ENCODE measurements at regions not wholly inside any gene's neighbourhood (a gene's known extent, or its start where the extent isn't known, plus 50 kb on each side); places are given as distances from the start of the nearest gene placed in this dataset.

GRCh38 chr1:80170811-80171485 lies 1164.4 kb upstream of the ADGRL4 start:
- TF ChIP-seq POLR2AphosphoS5 (IDR thresholded peaks at IDR 0.05) = no peak
- TF ChIP-seq, protein P1, sequence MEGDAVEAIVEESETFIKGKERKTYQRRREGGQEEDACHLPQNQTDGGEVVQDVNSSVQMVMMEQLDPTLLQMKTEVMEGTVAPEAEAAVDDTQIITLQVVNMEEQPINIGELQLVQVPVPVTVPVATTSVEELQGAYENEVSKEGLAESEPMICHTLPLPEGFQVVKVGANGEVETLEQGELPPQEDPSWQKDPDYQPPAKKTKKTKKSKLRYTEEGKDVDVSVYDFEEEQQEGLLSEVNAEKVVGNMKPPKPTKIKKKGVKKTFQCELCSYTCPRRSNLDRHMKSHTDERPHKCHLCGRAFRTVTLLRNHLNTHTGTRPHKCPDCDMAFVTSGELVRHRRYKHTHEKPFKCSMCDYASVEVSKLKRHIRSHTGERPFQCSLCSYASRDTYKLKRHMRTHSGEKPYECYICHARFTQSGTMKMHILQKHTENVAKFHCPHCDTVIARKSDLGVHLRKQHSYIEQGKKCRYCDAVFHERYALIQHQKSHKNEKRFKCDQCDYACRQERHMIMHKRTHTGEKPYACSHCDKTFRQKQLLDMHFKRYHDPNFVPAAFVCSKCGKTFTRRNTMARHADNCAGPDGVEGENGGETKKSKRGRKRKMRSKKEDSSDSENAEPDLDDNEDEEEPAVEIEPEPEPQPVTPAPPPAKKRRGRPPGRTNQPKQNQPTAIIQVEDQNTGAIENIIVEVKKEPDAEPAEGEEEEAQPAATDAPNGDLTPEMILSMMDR (IDR thresholded peaks at IDR 0.05; ENCODE audit: poor library complexity, severe bottlenecking) = no peak
- TF ChIP-seq TAF1 (IDR thresholded peaks at IDR 0.05; ENCODE audit: low read depth) = no peak
- TF ChIP-seq, protein P2, sequence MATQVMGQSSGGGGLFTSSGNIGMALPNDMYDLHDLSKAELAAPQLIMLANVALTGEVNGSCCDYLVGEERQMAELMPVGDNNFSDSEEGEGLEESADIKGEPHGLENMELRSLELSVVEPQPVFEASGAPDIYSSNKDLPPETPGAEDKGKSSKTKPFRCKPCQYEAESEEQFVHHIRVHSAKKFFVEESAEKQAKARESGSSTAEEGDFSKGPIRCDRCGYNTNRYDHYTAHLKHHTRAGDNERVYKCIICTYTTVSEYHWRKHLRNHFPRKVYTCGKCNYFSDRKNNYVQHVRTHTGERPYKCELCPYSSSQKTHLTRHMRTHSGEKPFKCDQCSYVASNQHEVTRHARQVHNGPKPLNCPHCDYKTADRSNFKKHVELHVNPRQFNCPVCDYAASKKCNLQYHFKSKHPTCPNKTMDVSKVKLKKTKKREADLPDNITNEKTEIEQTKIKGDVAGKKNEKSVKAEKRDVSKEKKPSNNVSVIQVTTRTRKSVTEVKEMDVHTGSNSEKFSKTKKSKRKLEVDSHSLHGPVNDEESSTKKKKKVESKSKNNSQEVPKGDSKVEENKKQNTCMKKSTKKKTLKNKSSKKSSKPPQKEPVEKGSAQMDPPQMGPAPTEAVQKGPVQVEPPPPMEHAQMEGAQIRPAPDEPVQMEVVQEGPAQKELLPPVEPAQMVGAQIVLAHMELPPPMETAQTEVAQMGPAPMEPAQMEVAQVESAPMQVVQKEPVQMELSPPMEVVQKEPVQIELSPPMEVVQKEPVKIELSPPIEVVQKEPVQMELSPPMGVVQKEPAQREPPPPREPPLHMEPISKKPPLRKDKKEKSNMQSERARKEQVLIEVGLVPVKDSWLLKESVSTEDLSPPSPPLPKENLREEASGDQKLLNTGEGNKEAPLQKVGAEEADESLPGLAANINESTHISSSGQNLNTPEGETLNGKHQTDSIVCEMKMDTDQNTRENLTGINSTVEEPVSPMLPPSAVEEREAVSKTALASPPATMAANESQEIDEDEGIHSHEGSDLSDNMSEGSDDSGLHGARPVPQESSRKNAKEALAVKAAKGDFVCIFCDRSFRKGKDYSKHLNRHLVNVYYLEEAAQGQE (IDR thresholded peaks at IDR 0.05; ENCODE audit: borderline replicate concordance) = no peak
- TF ChIP-seq SMC3 (conservative IDR thresholded peaks at IDR 0.05; ENCODE audit: poor library complexity) = no peak

Measured in neural cell (in vitro differentiated cells).